Germinal center (tissue), 1 donor: ENCODE measurements at regions not wholly inside any gene's neighbourhood (a gene's known extent, or its start where the extent isn't known, plus 50 kb on each side); places are given as distances from the start of the nearest gene placed in this dataset.

Experiments
- DNase-seq: peaks from one replicate; pipeline ENCODE4 v3.0.0; 2012; ENCODE audit warnings: mixed read lengths, low spot score

DNA sequence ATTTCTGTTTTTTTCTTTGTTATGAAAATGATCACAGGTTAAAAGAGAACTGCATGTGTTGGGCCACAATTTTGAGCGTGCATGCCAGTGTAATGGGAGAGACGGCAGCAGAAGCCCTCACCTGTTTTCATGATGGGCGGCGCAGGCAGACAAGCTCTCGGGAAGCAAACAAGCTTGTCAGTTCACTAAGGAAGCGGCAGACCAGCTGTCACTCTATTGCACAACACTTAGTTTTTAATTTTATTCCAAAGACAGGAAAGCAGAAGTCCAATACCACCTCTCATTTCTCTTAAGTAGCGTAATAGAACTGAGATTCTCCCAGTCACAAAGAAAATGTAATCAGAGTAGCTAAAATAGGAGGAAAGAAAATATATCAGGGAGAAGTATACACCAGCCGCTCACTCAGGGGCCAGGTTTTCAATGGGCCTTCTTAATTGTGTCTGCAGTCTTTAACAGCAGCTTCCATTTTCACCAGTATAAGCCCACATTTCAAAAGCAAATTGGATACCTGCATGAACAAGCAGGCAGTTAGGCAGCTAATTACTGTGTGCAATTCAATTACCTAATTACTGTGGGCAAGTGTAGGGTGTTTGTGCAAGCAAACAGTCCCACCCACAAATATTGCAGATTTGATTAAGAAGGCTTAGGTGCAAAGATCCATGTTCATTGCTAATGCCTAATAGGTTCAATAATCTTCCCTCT, 711.4 kb downstream of the DIAPH3 start:
- DNase-seq: no peak

DNA sequence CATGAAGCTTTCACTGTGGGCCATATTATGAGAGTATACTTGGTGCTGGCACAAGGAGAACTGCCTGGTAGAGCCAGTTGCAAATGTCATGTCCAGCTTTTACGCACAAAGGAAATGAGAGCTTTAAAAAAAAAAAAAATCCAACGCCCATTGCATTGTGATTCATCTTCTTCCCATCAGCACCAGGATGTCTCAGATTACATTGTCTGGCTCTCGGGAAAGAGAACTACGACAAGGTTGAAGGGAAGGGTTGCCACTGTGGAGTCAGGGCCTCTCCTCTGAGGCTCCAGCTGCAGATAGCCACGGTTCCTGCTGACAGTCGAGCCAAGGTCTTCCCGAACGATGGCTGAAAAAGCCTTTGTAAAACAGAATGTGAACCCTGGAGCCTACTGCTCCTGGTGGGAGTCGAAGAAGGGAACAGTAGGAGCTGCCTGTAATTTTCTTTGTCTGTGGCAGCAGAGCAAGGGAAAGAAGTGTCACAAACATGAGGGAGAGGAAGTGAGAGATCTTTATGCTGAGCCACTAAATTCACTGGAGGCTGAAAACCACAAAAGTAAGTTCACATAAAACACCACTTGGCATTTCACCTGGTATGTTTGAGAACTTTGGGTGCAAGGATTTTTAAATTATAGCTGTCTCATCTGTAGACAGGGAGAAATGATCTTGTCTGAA, 704.7 kb downstream of the DIAPH3 start:
- no peak for DNase-seq

DNA sequence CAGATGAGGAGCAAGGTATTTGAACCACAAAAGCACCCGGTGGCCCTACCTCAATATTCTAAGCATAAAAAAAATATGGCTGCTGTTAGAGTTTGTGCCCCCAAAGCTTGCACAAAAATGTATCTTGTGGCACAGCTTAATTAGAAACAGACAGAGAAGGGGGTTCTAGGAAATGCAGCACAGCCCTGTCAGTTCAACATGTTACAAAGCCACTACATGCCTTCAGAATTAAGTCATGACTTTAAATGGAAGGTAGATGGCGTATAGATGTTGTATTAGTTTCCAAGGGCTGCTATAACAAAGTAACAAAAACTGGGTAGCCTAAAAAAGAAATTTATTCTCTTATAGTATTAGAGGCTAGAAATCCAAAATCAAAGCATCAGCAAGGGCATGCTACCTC, 703.8 kb downstream of the DIAPH3 start:
- no peak for DNase-seq

DNA sequence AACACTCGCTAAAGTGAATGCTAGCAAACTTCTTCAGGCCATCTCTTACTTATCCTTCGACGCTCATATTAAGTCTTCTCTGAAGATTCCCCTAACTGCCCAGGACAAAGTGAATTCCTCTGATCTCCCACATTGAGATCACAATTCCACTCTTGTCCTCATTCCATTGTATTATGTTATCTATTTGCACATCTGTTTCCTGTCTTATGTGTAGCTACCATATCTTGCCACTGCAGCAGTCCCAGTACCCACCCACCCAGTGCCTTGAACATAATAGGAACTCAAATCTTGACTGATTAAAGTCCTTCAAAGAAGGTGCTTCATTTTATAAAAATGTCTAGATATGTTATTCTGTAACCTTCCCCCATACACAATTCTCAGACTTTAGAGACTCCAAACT, 702.3 kb downstream of the DIAPH3 start:
- no peak for DNase-seq

DNA sequence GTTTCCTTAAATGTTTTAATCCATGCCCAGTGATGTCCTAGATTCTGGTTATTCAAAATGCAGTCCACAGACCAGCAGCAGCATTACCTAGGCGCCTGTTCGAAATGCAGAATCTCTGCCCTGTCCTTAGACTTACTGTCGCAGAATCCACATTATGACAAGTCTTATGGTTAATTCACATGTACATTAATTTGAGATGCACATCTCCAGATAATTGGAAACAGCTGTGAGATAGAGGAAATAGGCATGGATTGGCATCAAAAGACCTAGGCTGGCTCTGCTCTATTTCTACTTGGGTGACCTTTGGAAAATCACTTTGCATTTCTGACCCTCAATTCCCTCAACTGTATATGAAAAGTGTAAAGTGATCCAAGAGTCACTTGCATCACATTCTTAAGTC, 700.7 kb downstream of the DIAPH3 start:
- DNase-seq: no peak

DNA sequence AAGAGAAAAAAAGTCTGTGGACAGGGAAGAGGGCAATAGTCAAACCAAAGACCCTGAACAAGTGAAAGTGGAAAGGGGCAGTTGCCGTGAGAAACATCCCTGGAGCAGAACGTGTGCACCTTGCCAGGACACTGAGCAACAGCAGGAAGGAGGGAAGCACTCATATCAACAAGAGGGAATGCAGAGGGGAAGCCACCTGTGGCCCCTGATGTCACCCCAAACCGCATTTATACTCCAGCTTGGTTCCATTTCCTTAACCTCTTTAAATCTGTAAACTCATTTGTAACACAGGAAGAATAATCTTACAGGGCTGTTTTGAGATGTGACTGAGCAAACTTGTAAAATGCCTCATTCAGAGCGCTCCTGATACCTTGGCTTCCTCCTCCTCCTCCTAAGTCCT, 698.8 kb downstream of the DIAPH3 start:
- DNase-seq: no peak

DNA sequence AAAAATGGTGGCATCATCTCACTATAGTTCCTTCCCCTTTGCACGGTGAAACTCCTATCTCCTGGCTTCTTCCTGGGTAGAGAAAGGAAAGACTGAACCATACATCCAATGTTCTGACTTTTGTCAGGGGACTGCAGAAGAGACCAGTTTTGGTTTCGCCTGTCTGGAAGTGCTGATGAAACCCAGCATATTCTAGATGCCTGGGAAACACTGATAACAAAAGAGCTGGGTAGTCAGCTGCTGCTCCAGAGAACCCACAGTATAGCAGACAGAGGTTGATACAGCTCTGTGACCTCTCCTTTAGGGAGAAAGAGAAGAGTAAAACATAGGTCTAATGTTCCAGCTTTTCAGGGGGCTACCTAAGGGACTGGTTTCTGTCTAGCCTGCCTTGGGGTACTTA, 695.3 kb downstream of the DIAPH3 start:
- DNase-seq: no peak

DNA sequence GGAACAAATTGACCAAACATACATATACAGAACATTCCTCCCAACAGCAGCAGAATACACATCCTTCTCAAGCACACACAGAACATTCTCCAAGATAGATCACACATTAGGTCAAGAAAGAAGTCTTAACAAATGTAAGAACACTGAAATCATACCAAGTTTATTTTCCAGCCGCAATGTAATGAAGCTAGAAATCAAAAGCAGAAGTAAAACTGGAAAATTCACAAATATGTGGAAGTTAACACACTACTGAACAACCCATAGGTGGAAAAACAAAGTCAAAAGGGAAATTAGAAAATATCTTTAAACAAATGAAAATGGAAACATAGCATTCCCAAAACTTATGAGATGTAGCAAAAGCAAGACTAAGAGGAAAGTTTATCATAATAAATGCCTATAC, 692.6 kb downstream of the DIAPH3 start:
- DNase-seq: no peak

DNA sequence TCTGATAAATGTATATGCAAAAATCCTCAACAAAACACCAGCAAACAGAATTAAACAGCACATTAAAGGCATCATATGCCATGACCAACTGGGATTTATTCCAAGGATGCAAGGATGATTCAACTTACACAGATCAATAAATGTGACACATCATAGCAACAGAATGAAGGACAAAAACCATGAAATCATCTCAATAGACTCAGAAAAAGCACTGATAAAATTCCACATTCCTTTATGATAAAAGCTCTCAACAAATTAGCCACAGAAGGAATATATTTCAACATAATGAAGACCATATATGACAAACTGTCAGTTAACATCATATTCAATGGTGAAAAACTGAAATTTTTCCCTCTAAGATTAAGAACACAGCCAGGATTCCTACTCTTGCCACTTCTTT, 691.6 kb downstream of the DIAPH3 start:
- DNase-seq: no peak

DNA sequence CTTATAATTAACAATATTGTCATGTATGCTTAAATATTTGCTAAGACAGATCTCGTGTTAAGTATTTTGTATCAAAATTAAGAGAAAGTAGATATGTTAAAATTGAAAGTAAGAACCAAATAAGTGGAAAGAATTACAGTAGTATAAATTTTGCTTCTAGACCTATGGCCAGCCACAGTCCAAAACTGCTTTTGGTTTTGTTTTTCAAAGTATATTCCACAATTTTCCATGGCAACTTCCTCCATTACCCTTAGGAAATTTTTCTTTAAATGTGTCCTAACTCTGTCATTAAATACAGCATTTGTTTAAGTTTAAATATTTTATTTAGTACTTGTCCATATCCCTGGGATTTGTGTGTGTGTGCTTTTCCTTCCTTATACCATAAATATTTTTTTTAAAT, 689.0 kb downstream of the DIAPH3 start:
- no peak for DNase-seq

DNA sequence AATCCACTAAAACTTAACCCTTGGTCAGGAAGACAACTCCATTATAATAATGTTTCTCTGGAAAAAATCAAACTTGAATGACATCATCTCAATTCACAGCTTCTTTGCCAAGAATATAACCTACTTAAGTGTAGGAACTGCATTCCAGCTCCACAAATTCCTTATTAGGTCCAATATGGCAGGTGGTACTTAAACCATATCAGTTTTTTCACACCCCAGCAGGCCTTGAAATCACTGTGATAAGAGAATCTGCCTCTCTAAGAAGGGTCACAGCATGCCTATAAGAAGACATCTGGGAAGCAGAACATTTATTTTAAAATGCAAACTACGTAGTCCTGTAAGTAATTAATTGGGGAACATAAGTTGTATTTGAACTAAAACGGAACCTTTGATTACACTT, 687.8 kb downstream of the DIAPH3 start:
- DNase-seq: no peak

DNA sequence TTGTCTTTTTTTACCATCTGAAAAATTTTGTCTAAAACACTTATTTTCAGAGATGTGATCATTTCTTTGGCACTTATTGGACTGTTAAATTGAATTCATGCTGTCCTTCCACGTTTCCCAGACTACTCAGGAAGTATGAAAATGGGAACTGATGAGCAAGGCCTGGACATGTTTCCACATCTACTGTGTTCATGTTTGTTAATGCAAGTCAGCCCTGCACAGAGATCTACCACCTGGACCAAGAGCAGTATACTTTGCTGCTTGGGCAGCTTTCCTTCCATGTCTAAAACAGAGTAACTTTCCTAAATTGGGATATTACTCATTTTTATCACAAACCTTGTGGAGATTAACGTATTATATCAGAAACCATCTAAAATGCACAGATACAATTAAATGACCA, 687.4 kb downstream of the DIAPH3 start:
- no peak for DNase-seq

DNA sequence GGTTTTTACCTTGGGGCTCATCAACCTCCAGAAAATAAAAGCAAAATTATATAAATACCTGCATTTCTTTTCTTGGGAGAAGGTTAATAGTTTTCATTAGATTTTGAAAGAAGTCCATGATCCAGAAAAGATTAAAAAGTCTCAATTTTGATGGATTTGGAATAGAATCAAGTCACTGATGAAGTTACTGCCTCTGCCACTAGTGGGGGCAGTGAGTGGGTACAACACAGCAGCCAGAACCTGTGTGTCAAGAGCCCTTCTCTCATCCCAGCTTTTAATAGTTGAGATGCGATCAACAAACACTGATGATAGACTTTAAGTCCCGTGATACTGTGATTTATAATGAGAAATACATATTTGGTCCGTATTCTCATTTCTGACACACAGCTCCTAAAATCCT, 686.7 kb downstream of the DIAPH3 start:
- DNase-seq: no peak

DNA sequence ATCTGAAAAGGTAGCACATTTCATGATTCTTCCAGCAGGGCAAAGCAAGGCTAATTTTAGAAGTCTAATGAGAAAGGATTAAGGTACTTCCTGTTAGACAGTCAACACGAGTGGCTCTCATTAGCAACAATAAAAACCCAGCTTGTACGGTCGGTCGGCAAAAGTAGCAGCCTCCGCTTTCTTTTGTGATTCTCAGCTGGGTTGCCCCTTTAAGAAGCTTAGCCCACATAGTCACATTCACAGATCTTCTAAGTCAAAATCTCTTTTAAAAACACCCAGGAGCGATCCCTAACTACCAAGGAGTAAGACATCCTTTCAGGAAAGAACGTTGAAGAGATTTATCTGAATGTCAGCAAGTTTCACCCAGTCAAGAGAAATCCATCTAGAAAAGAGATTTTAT, 684.8 kb downstream of the DIAPH3 start:
- no peak for DNase-seq

DNA sequence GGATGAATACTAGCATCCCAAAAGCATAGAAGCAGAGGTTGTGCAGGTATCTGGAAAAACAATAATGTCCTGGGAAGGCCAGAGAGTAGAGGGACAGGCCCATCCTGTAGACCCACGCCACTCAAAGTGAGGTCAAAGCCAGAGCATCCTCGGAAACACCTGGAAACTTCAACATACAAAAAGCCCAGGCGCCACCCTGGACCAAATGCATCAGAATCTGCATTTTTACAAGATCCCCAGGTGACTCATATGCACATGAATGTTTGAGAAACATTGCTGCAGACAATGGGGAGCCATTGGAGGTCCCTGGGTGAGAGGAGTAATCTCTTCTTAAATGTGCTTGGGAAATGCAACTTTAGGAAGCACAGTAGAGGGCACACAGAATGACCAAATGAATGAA, 684.1 kb downstream of the DIAPH3 start:
- no peak for DNase-seq

DNA sequence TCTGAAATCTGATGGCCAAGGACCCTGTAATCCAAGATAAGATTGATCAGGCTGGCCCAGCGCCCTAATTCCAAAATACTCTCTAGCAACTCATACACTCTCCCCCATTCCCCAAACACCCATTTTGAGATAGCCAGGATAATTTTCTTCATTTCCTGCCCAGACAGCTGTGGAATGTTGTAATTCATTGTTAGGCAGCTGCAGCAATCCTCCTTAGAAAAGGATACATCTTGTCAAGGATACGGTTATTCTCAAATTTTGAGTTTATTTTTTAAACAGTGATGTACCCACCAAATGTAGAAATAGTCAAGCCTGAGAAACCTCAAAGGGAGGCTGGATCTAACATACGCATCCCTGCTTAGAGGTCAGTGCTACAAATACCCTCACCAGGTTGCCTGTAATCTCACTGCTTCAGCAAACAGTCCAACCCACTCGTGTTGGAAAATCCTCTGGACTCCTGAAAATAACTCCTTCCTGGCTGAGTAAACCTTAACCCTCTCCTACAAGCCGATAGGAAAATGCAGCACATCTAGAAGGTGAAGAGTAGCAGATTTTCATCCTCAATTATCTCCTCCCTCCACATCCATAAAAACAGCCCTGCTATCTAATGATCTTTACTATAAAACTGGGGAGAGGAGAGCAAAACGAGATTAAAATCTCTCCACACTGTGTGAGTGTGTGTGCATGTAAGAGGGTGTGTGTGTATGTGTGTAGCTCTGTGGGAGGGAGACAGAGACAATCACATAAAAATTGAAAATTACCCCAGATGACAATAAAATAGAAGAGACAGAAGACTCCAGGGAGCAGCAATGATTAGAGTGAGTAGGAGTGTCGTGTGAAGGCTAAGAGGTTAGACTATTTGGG, 683.1 kb downstream of the DIAPH3 start:
- DNase-seq: no peak

DNA sequence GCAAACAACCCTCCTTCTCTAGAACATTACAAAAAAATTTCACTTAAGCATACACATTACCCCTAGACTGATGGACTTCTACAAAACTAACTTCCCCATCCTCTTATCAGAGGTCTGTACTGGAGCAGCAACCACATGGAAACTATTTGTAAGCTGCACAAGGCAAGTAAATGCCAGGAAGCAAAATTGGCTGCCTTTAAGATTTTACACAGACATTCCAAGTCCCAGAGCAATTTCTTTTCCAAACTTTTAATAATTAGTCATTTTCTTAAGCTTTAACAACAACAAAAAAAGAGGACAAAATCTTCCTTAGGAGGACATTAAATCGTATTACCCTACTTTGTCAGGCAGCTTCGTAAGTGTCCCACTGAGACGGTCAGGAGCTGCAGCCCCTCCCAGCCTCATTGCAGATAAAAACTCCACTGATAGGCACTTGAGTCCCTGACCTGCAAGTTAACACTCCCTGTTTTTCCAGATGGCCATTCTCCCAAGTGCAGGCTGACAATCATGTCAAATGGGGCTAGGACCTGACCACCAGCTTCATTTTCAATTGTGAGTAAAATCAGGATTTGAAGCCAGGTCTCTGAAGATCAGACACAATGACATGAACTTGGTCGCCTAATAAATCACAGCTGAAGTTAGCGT, 680.1 kb downstream of the DIAPH3 start:
- no peak for DNase-seq

DNA sequence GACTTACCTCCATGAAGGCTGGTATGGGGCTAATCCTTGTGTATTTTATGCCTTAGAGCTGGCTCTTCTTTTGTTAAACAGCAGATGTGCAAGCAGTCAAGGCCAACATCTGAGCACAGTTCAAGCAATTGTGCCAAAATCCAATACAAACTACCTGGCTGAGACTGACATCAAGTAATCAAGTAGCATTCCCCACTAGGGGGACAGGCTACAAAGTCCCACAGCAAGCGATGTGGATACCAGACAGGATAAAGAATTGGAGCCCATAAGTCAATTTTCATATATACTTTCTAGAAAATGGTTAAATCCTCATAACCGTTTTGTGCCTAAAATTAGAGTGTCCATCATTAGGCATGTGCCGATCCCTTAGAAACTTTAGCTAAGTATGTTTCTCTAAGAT, 675.8 kb downstream of the DIAPH3 start:
- no peak for DNase-seq

DNA sequence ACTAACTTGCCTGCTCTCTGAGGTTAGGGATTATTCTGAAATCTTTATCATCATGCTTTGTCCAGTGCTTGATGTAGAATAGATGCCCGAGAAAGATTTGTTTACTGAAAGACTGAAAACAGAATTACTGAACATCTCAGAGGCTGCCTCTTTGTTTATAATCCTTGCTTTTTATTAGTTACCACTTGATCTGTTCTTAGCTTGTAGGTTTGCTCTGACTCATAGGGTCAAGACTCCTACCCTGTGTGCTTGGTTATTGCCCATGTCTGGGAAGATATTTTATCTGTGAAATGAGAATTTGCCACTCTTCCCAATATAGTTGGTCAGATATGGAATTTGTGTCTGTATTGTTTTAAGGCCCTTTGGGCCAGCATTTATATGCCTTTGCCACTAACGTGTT, 675.3 kb downstream of the DIAPH3 start:
- no peak for DNase-seq

DNA sequence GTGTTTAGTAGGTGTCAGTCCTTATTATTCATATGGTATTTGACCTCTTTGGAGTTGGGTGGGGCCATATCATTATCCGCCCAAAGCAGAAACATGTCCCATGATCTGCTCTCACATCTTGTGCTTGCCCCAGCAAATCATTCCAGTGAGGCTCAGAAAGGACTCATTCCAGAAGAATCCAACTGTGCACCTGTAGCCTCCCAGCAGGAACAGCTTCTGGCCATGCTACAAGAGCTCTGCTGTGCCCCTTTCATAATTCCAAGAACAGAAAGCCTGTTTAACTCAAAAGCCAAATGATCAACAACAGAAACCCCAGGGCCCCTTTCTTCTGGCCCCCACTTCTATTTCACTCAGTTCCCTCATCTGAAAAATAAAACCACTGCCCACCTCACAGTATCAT, 673.1 kb downstream of the DIAPH3 start:
- no peak for DNase-seq

DNA sequence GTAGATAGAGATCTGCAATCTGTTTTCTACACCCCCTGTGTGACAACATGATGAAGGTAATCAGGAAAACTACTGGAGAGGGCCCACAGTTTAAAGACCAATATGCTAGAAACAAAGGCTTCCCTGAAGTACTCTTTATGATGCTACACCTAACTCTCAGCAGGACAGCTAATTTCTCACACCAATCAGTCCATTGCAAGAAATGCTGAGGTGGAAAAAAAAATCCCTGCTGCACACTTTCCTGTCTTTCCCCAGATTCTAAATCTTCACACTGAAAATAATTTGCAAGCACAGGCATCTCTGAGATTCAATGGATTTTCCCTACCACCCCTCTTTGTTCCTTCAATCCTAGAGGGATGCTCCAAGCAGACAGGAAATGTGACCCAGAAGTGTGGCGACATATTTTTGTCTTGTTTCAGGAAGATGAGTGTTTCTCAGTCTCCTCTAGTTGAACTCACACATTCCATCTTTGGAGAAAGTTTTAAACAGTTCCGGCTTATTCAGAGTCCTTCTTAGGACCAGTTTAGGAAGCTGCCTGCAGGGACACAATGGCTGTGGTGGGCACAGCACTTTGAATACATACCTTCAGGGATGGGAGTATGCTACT, 671.6 kb downstream of the DIAPH3 start:
- DNase-seq: no peak

DNA sequence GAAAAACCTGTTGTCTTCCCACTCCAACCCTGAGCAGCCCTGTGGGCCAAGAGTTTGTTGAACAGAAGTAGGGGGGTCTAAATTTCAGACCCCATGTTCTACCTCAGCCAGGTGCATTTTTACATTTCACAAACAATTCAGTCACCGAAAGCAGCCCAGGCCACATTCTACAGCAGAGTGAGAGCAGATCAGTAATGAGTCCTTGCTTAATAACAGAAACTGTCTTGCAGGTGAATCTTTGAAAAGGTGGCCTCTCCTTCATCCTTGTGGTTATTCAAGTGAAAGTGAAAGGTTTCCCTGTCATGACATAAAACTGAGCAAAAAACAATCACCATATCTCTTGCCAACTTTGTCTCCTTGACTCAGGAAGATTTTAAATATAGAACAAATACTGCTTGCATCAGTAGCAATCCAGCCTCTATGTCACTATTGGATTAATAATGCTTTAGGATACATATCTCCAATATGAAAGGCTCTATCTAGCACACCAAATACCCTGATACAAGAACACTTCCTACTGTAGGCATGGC, 670.2 kb downstream of the DIAPH3 start:
- DNase-seq: no peak
